ENCODE measurements at regions not wholly inside any gene's neighbourhood (a gene's known extent, or its start where the extent isn't known, plus 50 kb on each side); places are given as distances from the start of the nearest gene placed in this dataset.

DNA sequence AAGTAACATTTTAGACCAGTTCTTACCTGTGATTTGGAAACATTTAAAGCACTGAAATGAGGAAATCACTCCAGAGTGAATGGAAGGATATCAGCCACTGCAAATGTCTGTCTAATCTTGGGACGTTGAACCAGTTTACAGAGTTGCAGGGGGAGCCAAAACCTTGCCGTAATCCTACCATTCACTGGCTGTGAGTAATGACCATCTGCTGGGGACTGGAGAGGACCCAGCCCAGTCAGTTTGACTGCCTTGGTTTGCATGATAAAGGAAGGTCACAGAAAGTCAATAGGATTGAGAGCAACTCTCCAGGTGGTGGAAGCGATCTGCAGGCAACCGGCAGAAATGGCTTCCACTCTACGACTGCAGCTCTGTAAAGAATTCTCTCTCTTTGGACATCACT is 167.2 kb downstream of the AKR1D1 start (continued):
- TF ChIP-seq, protein P1, sequence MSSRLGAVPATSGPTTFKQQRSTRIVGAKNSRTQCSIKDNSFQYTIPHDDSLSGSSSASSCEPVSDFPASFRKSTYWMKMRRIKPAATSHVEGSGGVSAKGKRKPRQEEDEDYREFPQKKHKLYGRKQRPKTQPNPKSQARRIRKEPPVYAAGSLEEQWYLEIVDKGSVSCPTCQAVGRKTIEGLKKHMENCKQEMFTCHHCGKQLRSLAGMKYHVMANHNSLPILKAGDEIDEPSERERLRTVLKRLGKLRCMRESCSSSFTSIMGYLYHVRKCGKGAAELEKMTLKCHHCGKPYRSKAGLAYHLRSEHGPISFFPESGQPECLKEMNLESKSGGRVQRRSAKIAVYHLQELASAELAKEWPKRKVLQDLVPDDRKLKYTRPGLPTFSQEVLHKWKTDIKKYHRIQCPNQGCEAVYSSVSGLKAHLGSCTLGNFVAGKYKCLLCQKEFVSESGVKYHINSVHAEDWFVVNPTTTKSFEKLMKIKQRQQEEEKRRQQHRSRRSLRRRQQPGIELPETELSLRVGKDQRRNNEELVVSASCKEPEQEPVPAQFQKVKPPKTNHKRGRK (CRISPR knock-in tag; IDR thresholded peaks at IDR 0.05; ENCODE audit: borderline replicate concordance): no peak
- peak; percentile 75; the same call in 1 of the 2 replicates for TF ChIP-seq SMAD3 (CRISPR knock-in tag; IDR thresholded peaks at IDR 0.05; ENCODE audit: borderline replicate concordance)
- TF ChIP-seq SP1 (CRISPR knock-in tag; conservative IDR thresholded peaks at IDR 0.05): peak; percentile 63
- peak; percentile 100 for TF ChIP-seq ZNF416 (CRISPR knock-in tag; IDR thresholded peaks at IDR 0.05)
- peak; percentile 58; the same call in 1 of the 2 replicates for TF ChIP-seq ETV6 (CRISPR knock-in tag; IDR thresholded peaks at IDR 0.05)
- TF ChIP-seq, protein P2, sequence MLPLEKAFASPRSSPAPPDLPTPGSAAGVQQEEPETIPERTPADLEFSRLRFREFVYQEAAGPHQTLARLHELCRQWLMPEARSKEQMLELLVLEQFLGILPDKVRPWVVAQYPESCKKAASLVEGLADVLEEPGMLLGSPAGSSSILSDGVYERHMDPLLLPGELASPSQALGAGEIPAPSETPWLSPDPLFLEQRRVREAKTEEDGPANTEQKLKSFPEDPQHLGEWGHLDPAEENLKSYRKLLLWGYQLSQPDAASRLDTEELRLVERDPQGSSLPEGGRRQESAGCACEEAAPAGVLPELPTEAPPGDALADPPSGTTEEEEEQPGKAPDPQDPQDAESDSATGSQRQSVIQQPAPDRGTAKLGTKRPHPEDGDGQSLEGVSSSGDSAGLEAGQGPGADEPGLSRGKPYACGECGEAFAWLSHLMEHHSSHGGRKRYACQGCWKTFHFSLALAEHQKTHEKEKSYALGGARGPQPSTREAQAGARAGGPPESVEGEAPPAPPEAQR (CRISPR knock-in tag; IDR thresholded peaks at IDR 0.05): 0 out of 2 replicates have a peak, but pooled peaks have one; percentile 23
- TF ChIP-seq, protein P3, sequence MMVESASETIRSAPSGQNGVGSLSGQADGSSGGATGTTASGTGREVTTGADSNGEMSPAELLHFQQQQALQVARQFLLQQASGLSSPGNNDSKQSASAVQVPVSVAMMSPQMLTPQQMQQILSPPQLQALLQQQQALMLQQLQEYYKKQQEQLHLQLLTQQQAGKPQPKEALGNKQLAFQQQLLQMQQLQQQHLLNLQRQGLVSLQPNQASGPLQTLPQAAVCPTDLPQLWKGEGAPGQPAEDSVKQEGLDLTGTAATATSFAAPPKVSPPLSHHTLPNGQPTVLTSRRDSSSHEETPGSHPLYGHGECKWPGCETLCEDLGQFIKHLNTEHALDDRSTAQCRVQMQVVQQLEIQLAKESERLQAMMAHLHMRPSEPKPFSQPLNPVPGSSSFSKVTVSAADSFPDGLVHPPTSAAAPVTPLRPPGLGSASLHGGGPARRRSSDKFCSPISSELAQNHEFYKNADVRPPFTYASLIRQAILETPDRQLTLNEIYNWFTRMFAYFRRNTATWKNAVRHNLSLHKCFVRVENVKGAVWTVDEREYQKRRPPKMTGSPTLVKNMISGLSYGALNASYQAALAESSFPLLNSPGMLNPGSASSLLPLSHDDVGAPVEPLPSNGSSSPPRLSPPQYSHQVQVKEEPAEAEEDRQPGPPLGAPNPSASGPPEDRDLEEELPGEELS (CRISPR knock-in tag; IDR thresholded peaks at IDR 0.05): peak; percentile 83; the same call in 1 of the 2 replicates
- peak; percentile 75; the same call in 1 of the 2 replicates for TF ChIP-seq TEAD1 (CRISPR knock-in tag; IDR thresholded peaks at IDR 0.05)
- peak; percentile 86 for TF ChIP-seq ZNF423 (CRISPR knock-in tag; IDR thresholded peaks at IDR 0.05)

DNA sequence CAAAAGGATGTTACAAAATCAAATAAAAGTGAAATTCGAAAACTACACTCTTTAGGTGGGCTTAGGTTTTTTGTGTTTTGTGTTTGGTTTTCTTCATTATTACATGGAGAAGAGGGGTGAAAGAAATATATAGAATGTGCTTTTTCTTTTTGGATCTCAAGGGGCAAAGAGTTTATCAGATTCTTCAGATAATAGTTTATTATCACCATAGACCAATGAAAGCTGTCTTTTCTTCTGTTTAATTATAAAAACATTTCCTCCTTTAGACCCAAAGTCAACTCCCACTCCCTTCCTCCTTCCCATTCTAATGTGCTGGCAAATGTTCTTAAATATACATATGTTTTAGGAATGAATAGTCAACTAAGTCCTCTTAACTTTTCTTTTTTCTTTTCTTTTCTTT is 167.6 kb downstream of the AKR1D1 start:
- TF ChIP-seq, protein P4, sequence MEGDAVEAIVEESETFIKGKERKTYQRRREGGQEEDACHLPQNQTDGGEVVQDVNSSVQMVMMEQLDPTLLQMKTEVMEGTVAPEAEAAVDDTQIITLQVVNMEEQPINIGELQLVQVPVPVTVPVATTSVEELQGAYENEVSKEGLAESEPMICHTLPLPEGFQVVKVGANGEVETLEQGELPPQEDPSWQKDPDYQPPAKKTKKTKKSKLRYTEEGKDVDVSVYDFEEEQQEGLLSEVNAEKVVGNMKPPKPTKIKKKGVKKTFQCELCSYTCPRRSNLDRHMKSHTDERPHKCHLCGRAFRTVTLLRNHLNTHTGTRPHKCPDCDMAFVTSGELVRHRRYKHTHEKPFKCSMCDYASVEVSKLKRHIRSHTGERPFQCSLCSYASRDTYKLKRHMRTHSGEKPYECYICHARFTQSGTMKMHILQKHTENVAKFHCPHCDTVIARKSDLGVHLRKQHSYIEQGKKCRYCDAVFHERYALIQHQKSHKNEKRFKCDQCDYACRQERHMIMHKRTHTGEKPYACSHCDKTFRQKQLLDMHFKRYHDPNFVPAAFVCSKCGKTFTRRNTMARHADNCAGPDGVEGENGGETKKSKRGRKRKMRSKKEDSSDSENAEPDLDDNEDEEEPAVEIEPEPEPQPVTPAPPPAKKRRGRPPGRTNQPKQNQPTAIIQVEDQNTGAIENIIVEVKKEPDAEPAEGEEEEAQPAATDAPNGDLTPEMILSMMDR (IDR thresholded peaks at IDR 0.05): no peak
- TF ChIP-seq MYBL2 (CRISPR knock-in tag; IDR thresholded peaks at IDR 0.05) (no peak), NFATC4 (CRISPR knock-in tag; IDR thresholded peaks at IDR 0.05) (no peak)
- TF ChIP-seq, protein P5, sequence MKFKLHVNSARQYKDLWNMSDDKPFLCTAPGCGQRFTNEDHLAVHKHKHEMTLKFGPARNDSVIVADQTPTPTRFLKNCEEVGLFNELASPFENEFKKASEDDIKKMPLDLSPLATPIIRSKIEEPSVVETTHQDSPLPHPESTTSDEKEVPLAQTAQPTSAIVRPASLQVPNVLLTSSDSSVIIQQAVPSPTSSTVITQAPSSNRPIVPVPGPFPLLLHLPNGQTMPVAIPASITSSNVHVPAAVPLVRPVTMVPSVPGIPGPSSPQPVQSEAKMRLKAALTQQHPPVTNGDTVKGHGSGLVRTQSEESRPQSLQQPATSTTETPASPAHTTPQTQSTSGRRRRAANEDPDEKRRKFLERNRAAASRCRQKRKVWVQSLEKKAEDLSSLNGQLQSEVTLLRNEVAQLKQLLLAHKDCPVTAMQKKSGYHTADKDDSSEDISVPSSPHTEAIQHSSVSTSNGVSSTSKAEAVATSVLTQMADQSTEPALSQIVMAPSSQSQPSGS (CRISPR knock-in tag; IDR thresholded peaks at IDR 0.05; ENCODE audit: borderline replicate concordance, low read depth): no peak
- TF ChIP-seq, protein P6, sequence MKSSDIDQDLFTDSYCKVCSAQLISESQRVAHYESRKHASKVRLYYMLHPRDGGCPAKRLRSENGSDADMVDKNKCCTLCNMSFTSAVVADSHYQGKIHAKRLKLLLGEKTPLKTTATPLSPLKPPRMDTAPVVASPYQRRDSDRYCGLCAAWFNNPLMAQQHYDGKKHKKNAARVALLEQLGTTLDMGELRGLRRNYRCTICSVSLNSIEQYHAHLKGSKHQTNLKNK (CRISPR knock-in tag; IDR thresholded peaks at IDR 0.05): no peak
- peaks cover 61% of the 10 kb centered on the region for H3K4me1 Mint-ChIP-seq
- DNase-seq (ENCODE audit: low spot score) (no peak), ATAC-seq (no peak)
- H3K9me3 Mint-ChIP-seq: peaks cover 14% of the 10 kb centered on the region
- H3K4me3 Mint-ChIP-seq: peak overlapping the region; percentile 51
- H3K36me3 Mint-ChIP-seq: peaks cover 22% of the 10 kb centered on the region
- ChIA-PET POLR2A (interaction anchor here (1.0 kb wide), 1 partner anchor 215 kb away, joined by 5 read pairs; no protein-coding TSS in a partner anchor), CTCF (no interaction called here)
- H3K27me3 Mint-ChIP-seq (ENCODE audit: low read depth): no peaks in the 10 kb centered on the region; the same call in 1 of the 2 replicates
- peak overlapping the region; percentile 99 for H3K27ac Mint-ChIP-seq

DNA sequence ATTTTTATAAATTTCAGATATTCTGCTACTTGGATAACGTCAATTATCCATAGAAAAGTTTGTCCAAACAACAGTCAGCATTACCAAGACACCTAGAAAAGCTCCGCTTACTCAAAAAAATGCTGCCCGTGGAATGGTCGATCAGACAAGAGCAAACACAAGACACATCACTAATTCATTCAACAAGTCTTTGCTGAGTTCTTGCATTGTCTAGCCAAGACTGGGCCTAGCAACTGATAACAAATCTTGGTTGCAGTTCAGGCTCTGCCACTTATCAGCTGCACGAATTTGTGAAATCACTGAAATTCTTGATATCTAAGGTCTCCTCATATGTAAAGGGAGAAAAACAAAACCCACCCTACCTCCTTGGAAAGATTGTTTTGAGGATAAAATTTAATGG is 168.3 kb downstream of the AKR1D1 start:
- POLR2A ChIA-PET: no interaction called here
- Mint-ChIP-seq H3K4me1 (peaks cover 63% of the 10 kb centered on the region), H3K36me3 (peaks cover 17% of the 10 kb centered on the region), H3K27ac (peak overlapping the region; percentile 99), H3K27me3 (ENCODE audit: low read depth) (no peaks in the 10 kb centered on the region; the same call in 1 of the 2 replicates), H3K4me3 (no peak overlapping the region), H3K9me3 (peaks cover 10% of the 10 kb centered on the region)
- no peak for DNase-seq (ENCODE audit: low spot score)
- TF ChIP-seq TEAD1 (CRISPR knock-in tag; IDR thresholded peaks at IDR 0.05) (no peak), MYBL2 (CRISPR knock-in tag; IDR thresholded peaks at IDR 0.05) (no peak), ZNF396 (CRISPR knock-in tag; IDR thresholded peaks at IDR 0.05; ENCODE audit: borderline replicate concordance) (no peak)
- TF ChIP-seq, protein P7, sequence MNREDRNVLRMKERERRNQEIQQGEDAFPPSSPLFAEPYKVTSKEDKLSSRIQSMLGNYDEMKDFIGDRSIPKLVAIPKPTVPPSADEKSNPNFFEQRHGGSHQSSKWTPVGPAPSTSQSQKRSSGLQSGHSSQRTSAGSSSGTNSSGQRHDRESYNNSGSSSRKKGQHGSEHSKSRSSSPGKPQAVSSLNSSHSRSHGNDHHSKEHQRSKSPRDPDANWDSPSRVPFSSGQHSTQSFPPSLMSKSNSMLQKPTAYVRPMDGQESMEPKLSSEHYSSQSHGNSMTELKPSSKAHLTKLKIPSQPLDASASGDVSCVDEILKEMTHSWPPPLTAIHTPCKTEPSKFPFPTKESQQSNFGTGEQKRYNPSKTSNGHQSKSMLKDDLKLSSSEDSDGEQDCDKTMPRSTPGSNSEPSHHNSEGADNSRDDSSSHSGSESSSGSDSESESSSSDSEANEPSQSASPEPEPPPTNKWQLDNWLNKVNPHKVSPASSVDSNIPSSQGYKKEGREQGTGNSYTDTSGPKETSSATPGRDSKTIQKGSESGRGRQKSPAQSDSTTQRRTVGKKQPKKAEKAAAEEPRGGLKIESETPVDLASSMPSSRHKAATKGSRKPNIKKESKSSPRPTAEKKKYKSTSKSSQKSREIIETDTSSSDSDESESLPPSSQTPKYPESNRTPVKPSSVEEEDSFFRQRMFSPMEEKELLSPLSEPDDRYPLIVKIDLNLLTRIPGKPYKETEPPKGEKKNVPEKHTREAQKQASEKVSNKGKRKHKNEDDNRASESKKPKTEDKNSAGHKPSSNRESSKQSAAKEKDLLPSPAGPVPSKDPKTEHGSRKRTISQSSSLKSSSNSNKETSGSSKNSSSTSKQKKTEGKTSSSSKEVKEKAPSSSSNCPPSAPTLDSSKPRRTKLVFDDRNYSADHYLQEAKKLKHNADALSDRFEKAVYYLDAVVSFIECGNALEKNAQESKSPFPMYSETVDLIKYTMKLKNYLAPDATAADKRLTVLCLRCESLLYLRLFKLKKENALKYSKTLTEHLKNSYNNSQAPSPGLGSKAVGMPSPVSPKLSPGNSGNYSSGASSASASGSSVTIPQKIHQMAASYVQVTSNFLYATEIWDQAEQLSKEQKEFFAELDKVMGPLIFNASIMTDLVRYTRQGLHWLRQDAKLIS (CRISPR knock-in tag; IDR thresholded peaks at IDR 0.05; ENCODE audit: borderline replicate concordance): no peak
- TF ChIP-seq, protein P5 (CRISPR knock-in tag; IDR thresholded peaks at IDR 0.05; ENCODE audit: borderline replicate concordance, low read depth): no peak
- ATAC-seq: no peak
- CTCF ChIA-PET: no interaction called here
